ENCODE measurements at regions not wholly inside any gene's neighbourhood (a gene's known extent, or its start where the extent isn't known, plus 50 kb on each side); places are given as distances from the start of the nearest gene placed in this dataset.

GRCh38 chr1:39085174-39085573 is 59.0 kb downstream of the NDUFS5 start:
- no peak for DNase-seq (ENCODE audit: low read depth)

- DNase-seq (ENCODE audit: low read depth), result no peak
Measured at GRCh38 chr1:39086386-39086785, 60.2 kb downstream of the NDUFS5 start.

GRCh38 chr1:39086865-39087409 is 60.8 kb downstream of the NDUFS5 start:
- DNase-seq (ENCODE audit: low read depth), result no peak

GRCh38 chr1:39087435-39087834 is 61.3 kb downstream of the NDUFS5 start:
- DNase-seq (ENCODE audit: low read depth), result no peak

- DNase-seq (ENCODE audit: low read depth), result no peak
Measured at GRCh38 chr1:39088658-39089057, 62.5 kb downstream of the NDUFS5 start.

GRCh38 chr1:39089931-39090521 is 63.9 kb downstream of the NDUFS5 start:
- no peak for DNase-seq (ENCODE audit: low read depth)

- DNase-seq (ENCODE audit: low read depth), result no peak
Measured at GRCh38 chr1:39090757-39091380, 64.7 kb downstream of the NDUFS5 start.

- DNase-seq (ENCODE audit: low read depth), result peak; percentile 14
Measured at GRCh38 chr1:39091845-39092645, 65.9 kb downstream of the NDUFS5 start.

GRCh38 chr1:39094685-39095084 is 68.5 kb downstream of the NDUFS5 start:
- no peak for DNase-seq (ENCODE audit: low read depth)

GRCh38 chr1:39098546-39099250 is 72.5 kb downstream of the NDUFS5 start:
- peak; percentile 15 for DNase-seq (ENCODE audit: low read depth)

- DNase-seq (ENCODE audit: low read depth), result peak; percentile 25
Measured at GRCh38 chr1:39102537-39103327, 76.6 kb downstream of the NDUFS5 start.

GRCh38 chr1:39103328-39104157 is 77.4 kb downstream of the NDUFS5 start:
- no peak for DNase-seq (ENCODE audit: low read depth)

GRCh38 chr1:39104158-39105060 is 78.3 kb downstream of the NDUFS5 start:
- no peak for DNase-seq (ENCODE audit: low read depth)

- no peak for DNase-seq (ENCODE audit: low read depth)
Measured at GRCh38 chr1:39105061-39105840, 79.1 kb downstream of the NDUFS5 start.

GRCh38 chr1:39105841-39106765 is 80.0 kb downstream of the NDUFS5 start:
- no peak for DNase-seq (ENCODE audit: low read depth)

- DNase-seq (ENCODE audit: low read depth), result no peak
Measured at GRCh38 chr1:39106801-39107327, 80.7 kb downstream of the NDUFS5 start.

All from CMK (cell line).